GM23338 (cell line): ENCODE measurements at regions not wholly inside any gene's neighbourhood (a gene's known extent, or its start where the extent isn't known, plus 50 kb on each side); places are given as distances from the start of the nearest gene placed in this dataset.

Experiments used
- ATAC-seq: fragments of 200-7000 bp; cut with Tn5 transposase; 3 replicates; pipeline ENCODE4 v1.9.1; 2020
- DNase-seq: peaks from one replicate; pipeline ENCODE4 v3.0.0-alpha.2; 2015; ENCODE audit warnings: low spot score
- H2AFZ ChIP-seq: fragments of 200-600 bp; sonication (generic); 2 replicates; pipeline ENCODE4 v1.8.0; 2016; ENCODE audit warnings: antibody characterized with exemption, mild to moderate bottlenecking, moderate library complexity
- H3F3A ChIP-seq: fragments of 200-600 bp; sonication (generic); replicated peaks from 2 replicates; pipeline ENCODE4 v1.8.0; 2017; ENCODE audit warnings: antibody characterized with exemption, mixed run types, low read depth
- H3K27ac ChIP-seq: fragments of 200-600 bp; sonication (generic); 2 replicates; pipeline ENCODE4 v1.6.1; 2016; ENCODE audit warnings: low read depth
- H3K27me3 ChIP-seq: fragments of 200-600 bp; sonication (generic); 2 replicates; pipeline ENCODE4 v1.8.0; 2016; ENCODE audit warnings: mild to moderate bottlenecking, mixed run types, moderate library complexity; ENCODE audit not compliant: insufficient read depth
- H3K36me3 ChIP-seq: fragments of 200-600 bp; sonication (generic); 2 replicates; pipeline ENCODE4 v1.8.0; 2016; ENCODE audit warnings: mild to moderate bottlenecking; ENCODE audit not compliant: insufficient read depth
- H3K4me1 ChIP-seq: fragments of 200-600 bp; sonication (generic); 2 replicates; pipeline ENCODE4 v1.8.0; 2016; ENCODE audit warnings: mild to moderate bottlenecking, moderate library complexity; ENCODE audit not compliant: insufficient read depth
- H3K4me2 ChIP-seq: fragments of 200-600 bp; sonication (generic); 2 replicates; pipeline ENCODE4 v1.7.1; 2017; ENCODE audit warnings: mixed run types
- H3K4me3 ChIP-seq: fragments of 200-600 bp; sonication (generic); 2 replicates; pipeline ENCODE4 v1.6.1; 2016; ENCODE audit warnings: mixed run types
- H3K79me2 ChIP-seq: fragments of 200-600 bp; sonication (generic); replicated peaks from 2 replicates; pipeline ENCODE4 v1.8.0; 2017; ENCODE audit warnings: mild to moderate bottlenecking; ENCODE audit not compliant: insufficient read depth
- H3K9me2 ChIP-seq: fragments of 200-600 bp; sonication (generic); 2 replicates; pipeline ENCODE4 v1.8.0; 2017; ENCODE audit not compliant: insufficient read depth
- H4K20me1 ChIP-seq: fragments of 200-600 bp; sonication (generic); replicated peaks from 2 replicates; pipeline ENCODE4 v1.8.0; 2017; ENCODE audit warnings: mild to moderate bottlenecking; ENCODE audit not compliant: insufficient read depth
- H3K27ac Mint-ChIP-seq: 2 replicates; pipeline ENCODE4 v1.8.0; 2020; ENCODE audit warnings: inconsistent platforms, mild to moderate bottlenecking, moderate library complexity, mixed read lengths
- H3K27me3 Mint-ChIP-seq: 3 replicates; pipeline ENCODE4 v1.8.0; 2022; ENCODE audit warnings: low read depth, mild to moderate bottlenecking, moderate library complexity, mixed read lengths, inconsistent platforms; ENCODE audit not compliant: insufficient read depth, poor library complexity
- H3K36me3 Mint-ChIP-seq: 3 replicates; pipeline ENCODE4 v1.8.0; 2021; ENCODE audit warnings: low read depth, mild to moderate bottlenecking, inconsistent platforms, moderate library complexity, mixed read lengths
- H3K4me1 Mint-ChIP-seq: 3 replicates; pipeline ENCODE4 v1.8.0; 2020; ENCODE audit warnings: mild to moderate bottlenecking, inconsistent platforms, mixed read lengths
- H3K4me3 Mint-ChIP-seq: 3 replicates; pipeline ENCODE4 v1.8.0; 2021; ENCODE audit warnings: moderate library complexity, mild to moderate bottlenecking, inconsistent platforms, mixed read lengths
- H3K9me3 Mint-ChIP-seq: 3 replicates; pipeline ENCODE4 v1.8.0; 2020; ENCODE audit warnings: moderate library complexity, mild to moderate bottlenecking, inconsistent platforms, mixed read lengths
- EZH2phosphoT487 ChIP-seq: fragments of 200-600 bp; sonication (generic); IDR thresholded peaks from one replicate; pipeline ENCODE4 v1.8.1; 2018; ENCODE audit warnings: antibody characterized with exemption; ENCODE audit not compliant: unreplicated experiment
- POLR2AphosphoS5 ChIP-seq: IDR thresholded peaks from 2 replicates; pipeline ENCODE4 v1.6.1; 2016; ENCODE audit warnings: antibody characterized with exemption, low read depth
- ZNF114 ChIP-seq: fragments of 250-450 bp; sonication (Bioruptor Pico); IDR thresholded peaks from 2 replicates; pipeline ENCODE4 v1.5.0; 2020; ENCODE audit warnings: mild to moderate bottlenecking, moderate library complexity
- TF ChIP-seq, protein P1 (sequence below), 2 experiments: fragments of 200-600 bp in 1 of 2; sonication (generic) in 1 of 2; conservative IDR thresholded peaks; 2 replicates each; pipeline versions ENCODE4 v1.5.1 to v1.6.1; 2016 to 2017; ENCODE audit warnings: antibody characterized with exemption in 2 of 2, low read depth in 2 of 2, mild to moderate bottlenecking in 2 of 2, moderate library complexity in 1 of 2

DNA sequence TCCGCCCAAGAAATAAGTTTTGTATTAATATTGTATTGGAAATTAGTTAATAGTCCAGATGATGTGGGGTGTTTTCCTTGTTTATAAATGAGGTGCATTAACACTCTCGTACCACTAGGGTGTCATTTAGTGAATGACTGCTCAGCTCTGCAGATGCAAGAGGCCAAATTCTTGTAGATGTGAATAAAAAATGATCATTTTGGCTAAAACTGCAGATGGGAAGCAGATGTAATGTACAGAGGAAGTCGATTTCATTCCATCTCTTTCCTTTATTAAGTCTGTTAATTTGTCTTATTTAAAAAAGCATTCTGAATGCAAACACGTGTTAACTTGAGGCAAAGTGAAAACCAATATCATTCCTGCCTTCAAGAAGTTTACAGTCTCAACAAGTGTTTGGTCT lies 108.1 kb downstream of the DHX15 start:
- no peak for TF ChIP-seq EZH2phosphoT487
- TF ChIP-seq, protein P1, sequence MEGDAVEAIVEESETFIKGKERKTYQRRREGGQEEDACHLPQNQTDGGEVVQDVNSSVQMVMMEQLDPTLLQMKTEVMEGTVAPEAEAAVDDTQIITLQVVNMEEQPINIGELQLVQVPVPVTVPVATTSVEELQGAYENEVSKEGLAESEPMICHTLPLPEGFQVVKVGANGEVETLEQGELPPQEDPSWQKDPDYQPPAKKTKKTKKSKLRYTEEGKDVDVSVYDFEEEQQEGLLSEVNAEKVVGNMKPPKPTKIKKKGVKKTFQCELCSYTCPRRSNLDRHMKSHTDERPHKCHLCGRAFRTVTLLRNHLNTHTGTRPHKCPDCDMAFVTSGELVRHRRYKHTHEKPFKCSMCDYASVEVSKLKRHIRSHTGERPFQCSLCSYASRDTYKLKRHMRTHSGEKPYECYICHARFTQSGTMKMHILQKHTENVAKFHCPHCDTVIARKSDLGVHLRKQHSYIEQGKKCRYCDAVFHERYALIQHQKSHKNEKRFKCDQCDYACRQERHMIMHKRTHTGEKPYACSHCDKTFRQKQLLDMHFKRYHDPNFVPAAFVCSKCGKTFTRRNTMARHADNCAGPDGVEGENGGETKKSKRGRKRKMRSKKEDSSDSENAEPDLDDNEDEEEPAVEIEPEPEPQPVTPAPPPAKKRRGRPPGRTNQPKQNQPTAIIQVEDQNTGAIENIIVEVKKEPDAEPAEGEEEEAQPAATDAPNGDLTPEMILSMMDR (conservative IDR thresholded peaks at IDR 0.05; ENCODE audit: low read depth in 2 of 2), result peak; percentile 43 to 71
- peak; percentile 61 for DNase-seq
- Histone ChIP-seq H4K20me1 (no peaks in the 10 kb centered on the region), H3K9me2 (peaks cover 8% of the 10 kb centered on the region; the same call in 1 of the 2 replicates), H3K36me3 (no peaks in the 10 kb centered on the region), H3K27me3 (peaks cover 3% of the 10 kb centered on the region), H3K27ac (no peak overlapping the region), H3K79me2 (no peaks in the 10 kb centered on the region), H2AFZ (no peak overlapping the region), H3K4me3 (no peak overlapping the region), H3F3A (peaks cover 3% of the 10 kb centered on the region; the same call in 1 of the 2 replicates), H3K4me2 (no peak overlapping the region), H3K4me1 (peaks cover 26% of the 10 kb centered on the region)
- Mint-ChIP-seq H3K36me3 (no peaks in the 10 kb centered on the region), H3K27ac (no peak overlapping the region), H3K27me3 (peaks cover 22% of the 10 kb centered on the region), H3K4me3 (no peak overlapping the region), H3K4me1 (peaks cover 41% of the 10 kb centered on the region), H3K9me3 (peaks cover 3% of the 10 kb centered on the region; the same call in 2 of the 3 replicates)
- ATAC-seq, result no peak

DNA sequence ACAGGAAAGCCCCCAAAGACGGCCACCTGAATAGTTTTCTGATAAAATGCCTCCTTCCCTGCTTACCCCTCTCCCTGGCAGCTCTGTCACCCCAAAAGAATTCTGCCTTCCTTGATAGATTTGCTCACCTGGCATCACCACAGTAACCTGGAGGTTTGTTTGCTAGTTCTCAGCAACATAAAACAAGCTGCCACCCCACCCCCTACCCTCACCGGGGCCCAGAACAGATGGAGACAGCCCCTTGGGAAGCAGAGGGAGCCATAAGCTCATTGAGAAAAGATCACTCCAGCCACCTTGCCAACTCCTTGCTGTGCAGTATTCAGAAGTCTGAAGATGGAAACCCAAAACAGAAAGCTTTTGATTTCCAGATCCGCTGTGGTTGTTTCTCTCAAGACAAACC lies 108.6 kb downstream of the DHX15 start:
- DNase-seq, result peak; percentile 55
- Mint-ChIP-seq H3K27me3 (peaks cover 25% of the 10 kb centered on the region), H3K9me3 (peaks cover 3% of the 10 kb centered on the region; the same call in 2 of the 3 replicates), H3K27ac (no peak overlapping the region), H3K36me3 (no peaks in the 10 kb centered on the region), H3K4me3 (no peak overlapping the region; the same call in 2 of the 3 replicates), H3K4me1 (peaks cover 41% of the 10 kb centered on the region)
- peaks cover 3% of the 10 kb centered on the region; the same call in 1 of the 2 replicates for H3K9me2 ChIP-seq
- H3K36me3 ChIP-seq, result no peaks in the 10 kb centered on the region
- no peaks in the 10 kb centered on the region for H4K20me1 ChIP-seq
- no peak for ATAC-seq
- H3K4me1 ChIP-seq, result peaks cover 26% of the 10 kb centered on the region
- TF ChIP-seq, protein P1 (conservative IDR thresholded peaks at IDR 0.05; ENCODE audit: low read depth in 2 of 2), result peak in 1 of 2 experiments; percentile 25; a peak in 2 of 4 replicates
- no peak for TF ChIP-seq POLR2AphosphoS5
- H2AFZ ChIP-seq, result no peak overlapping the region
- no peaks in the 10 kb centered on the region; the same call in 1 of the 2 replicates for H3K79me2 ChIP-seq
- peaks cover 7% of the 10 kb centered on the region for H3K27me3 ChIP-seq
- no peak overlapping the region for H3K4me3 ChIP-seq
- H3F3A ChIP-seq, result peaks cover 5% of the 10 kb centered on the region; the same call in 1 of the 2 replicates
- peak overlapping the region; percentile 7; the same call in 1 of the 2 replicates for H3K4me2 ChIP-seq
- no peak overlapping the region for H3K27ac ChIP-seq

DNA sequence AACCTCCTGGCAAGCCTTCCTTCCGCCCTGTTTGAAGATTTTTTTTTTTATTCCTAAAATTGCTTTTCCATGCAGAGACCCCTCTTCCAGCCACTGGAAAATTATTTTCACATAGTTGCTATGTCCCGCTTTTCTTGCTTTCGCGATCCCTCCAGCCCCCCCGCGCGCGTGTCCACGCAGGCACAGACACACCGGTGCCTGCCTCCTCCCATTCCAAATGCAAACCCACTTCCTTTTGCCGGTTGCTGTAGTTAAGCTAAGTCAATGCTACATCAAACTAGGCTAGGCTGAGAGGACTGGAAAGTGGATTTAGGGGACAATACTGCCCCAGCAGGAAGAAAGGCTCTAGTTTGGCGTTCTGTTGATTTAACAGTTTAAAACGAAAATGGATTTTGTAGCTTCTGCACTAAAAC lies 111.0 kb downstream of the DHX15 start:
- H3K27ac ChIP-seq, result no peak overlapping the region
- peak overlapping the region; percentile 81 for H3K4me3 ChIP-seq
- no peaks in the 10 kb centered on the region; the same call in 1 of the 2 replicates for H3K79me2 ChIP-seq
- no peaks in the 10 kb centered on the region for H4K20me1 ChIP-seq
- Mint-ChIP-seq H3K27ac (no peak overlapping the region), H3K9me3 (peaks cover 3% of the 10 kb centered on the region; the same call in 2 of the 3 replicates), H3K36me3 (no peaks in the 10 kb centered on the region; the same call in 2 of the 3 replicates), H3K4me3 (peak overlapping the region; percentile 94), H3K4me1 (peaks cover 58% of the 10 kb centered on the region), H3K27me3 (peaks cover 40% of the 10 kb centered on the region)
- peaks cover 13% of the 10 kb centered on the region for H3F3A ChIP-seq
- ATAC-seq (peak; percentile 1; the same call in 1 of the 3 replicates), DNase-seq (peak; percentile 58)
- peaks cover 31% of the 10 kb centered on the region for H3K27me3 ChIP-seq
- H3K36me3 ChIP-seq, result no peaks in the 10 kb centered on the region
- peaks cover 40% of the 10 kb centered on the region for H3K4me1 ChIP-seq
- H2AFZ ChIP-seq, result 0 out of 2 replicates have a peak overlapping the region, but pooled peaks have one; percentile 2
- H3K4me2 ChIP-seq, result peak overlapping the region; percentile 95
- H3K9me2 ChIP-seq, result no peaks in the 10 kb centered on the region
- TF ChIP-seq ZNF114 (CRISPR knock-in tag), result no peak
- TF ChIP-seq, protein P1 (conservative IDR thresholded peaks at IDR 0.05; ENCODE audit: low read depth in 2 of 2), result peak; percentile 33 to 34; a peak in 3 of 4 replicates
